22Rv1 (cell line): ENCODE measurements at regions not wholly inside any gene's neighbourhood (a gene's known extent, or its start where the extent isn't known, plus 50 kb on each side); places are given as distances from the start of the nearest gene placed in this dataset.

Experiments
- H3K27ac ChIP-seq: fragments of 450-650 bp; 2 replicates; pipeline ENCODE4 v1.5.1; 2017
- ZFX ChIP-seq: fragments of 450-650 bp; IDR thresholded peaks from 2 replicates; pipeline ENCODE4 v1.6.1; 2017; ENCODE audit warnings: antibody characterized with exemption, borderline replicate concordance
- TF ChIP-seq, protein P1 (sequence below): fragments of 450-650 bp; IDR thresholded peaks from 2 replicates; pipeline ENCODE4 v1.5.1; 2017; ENCODE audit warnings: mild to moderate bottlenecking

DNA sequence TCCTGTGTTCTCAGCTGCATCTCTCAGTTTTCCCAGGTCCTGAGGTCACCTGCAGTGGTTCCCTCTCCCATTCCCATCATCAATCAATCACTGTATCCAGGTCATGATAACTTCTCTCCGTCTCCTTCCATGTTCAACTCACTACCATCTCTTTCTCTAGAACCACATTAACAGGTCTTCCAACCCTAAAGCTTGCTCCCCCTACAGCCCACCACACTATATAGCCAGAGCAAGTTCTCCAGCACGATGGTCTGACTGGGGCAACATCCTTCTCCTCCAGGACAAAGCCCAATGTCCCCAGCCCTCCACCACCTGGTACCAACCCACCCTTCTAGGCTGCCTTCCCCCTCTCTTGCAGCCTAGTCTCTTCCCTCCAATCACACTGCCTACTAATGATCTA, 241.6 kb downstream of the CDK5RAP2 start:
- no peak for TF ChIP-seq ZFX
- TF ChIP-seq, protein P1, sequence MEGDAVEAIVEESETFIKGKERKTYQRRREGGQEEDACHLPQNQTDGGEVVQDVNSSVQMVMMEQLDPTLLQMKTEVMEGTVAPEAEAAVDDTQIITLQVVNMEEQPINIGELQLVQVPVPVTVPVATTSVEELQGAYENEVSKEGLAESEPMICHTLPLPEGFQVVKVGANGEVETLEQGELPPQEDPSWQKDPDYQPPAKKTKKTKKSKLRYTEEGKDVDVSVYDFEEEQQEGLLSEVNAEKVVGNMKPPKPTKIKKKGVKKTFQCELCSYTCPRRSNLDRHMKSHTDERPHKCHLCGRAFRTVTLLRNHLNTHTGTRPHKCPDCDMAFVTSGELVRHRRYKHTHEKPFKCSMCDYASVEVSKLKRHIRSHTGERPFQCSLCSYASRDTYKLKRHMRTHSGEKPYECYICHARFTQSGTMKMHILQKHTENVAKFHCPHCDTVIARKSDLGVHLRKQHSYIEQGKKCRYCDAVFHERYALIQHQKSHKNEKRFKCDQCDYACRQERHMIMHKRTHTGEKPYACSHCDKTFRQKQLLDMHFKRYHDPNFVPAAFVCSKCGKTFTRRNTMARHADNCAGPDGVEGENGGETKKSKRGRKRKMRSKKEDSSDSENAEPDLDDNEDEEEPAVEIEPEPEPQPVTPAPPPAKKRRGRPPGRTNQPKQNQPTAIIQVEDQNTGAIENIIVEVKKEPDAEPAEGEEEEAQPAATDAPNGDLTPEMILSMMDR, result no peak
- H3K27ac ChIP-seq, result no peak overlapping the region

DNA sequence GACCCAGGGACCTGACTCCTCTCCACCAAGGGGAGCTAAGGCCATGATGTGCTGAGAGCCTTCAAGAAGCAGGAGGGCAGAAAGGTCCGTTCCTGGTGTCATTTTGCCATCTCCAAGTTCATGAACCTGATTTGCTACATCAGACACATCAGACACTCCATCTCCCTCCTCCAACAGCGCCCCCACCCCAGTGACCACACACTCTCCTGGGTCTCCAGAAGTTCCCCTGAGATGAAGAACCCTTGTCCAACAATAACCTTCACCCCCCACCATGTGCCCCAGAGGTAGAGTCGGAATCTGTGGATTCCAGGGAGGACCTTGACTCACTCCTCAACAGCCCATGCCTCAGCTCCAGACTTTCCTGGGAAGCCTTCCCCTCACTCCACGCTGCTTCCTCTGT, 242.8 kb downstream of the CDK5RAP2 start:
- H3K27ac ChIP-seq, result no peak overlapping the region
- TF ChIP-seq ZFX, result no peak
- TF ChIP-seq, protein P1, result no peak

DNA sequence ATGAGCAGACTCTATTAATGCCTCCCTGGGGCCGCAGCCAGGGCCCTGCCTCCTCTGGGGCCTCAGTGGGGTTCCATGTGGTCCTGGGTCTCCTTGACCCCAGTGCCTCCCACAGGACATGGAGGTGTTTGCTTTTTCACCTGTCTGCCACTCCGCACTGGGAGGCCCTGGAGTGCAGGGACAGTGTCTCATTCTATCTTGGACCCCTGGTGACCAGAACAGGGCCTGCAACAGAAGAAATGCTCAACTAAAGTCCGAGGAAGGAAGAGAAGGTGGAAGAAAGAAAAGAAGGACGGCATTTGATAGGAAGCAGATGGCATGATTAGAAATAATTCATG, 243.2 kb downstream of the CDK5RAP2 start:
- TF ChIP-seq, protein P1, result no peak
- no peak overlapping the region for H3K27ac ChIP-seq

DNA sequence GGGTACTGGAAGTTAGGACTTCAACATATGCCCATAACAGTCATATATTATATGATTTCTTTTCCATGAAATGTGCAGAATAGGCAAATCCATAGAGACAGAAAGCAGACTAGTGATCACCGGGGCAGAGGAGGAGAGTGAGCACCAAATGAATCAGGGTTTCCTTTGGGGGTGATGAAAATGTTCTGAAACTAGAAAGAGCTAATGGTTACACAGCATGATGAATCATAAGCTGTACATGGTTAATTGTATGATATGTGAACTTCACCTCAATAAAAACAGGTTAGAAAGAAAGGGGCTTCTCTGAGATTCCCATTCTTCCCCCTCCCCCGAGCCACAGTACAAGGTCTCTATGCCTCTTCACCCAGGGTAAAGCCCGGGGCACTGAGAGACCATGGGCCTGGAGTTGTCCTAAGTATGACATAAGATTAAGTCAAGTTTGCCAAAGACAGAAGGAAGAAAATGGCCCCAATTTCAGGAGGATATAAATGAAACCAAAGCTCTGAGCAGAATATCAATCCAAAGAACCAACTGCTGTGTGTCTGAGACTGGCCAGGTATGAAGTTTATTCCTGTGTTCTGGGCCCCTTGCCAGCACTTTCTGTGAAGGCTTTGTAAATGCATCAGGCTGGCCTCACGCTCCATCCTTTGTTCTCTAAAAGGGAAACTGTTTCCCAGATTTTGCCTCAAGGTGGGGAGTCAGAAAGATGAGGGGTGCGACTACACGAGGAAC, 243.8 kb downstream of the CDK5RAP2 start:
- TF ChIP-seq ZFX, result no peak
- TF ChIP-seq, protein P1, result no peak
- H3K27ac ChIP-seq, result no peak overlapping the region

DNA sequence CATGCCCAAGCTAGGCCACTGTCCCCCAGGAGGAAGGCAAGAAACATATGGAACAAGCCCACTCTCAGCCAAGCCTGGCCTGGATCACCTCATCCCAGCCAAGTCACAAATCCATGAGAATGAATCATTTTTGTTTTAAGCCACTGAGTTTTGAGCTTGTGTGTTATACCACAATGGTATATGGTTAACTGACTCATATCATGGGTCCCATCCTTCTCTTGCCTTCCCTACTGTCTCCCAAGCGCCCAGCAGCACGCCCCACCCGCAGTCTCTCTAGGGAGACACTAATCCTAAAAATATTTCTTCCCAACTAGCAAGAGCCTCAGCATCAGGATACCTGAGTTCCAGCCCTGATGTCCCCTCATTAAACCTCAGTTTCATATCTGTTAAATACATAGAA, 248.1 kb downstream of the CDK5RAP2 start:
- TF ChIP-seq, protein P1, result no peak
- TF ChIP-seq ZFX, result no peak
- H3K27ac ChIP-seq, result no peak overlapping the region

DNA sequence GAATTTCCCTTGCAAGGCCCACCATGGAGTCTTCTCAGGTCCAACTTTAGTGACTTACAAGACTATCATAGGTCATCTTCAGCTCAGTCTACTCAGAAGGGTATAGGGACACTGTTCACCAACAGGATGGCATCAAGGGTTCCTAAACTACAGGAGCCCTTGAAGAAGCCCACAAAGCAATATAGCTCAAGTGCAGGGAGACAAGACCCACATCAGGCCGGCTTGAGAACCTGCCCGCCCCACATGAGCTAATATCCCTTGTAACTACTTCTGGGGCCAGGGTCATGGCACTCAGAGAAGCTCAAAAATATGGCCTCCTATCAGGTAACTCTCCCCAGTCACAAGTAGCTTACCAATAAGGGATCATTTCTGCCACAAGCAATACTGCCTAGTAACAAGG, 249.9 kb downstream of the CDK5RAP2 start:
- H3K27ac ChIP-seq, result no peak overlapping the region
- TF ChIP-seq ZFX, result no peak
- TF ChIP-seq, protein P1, result no peak

DNA sequence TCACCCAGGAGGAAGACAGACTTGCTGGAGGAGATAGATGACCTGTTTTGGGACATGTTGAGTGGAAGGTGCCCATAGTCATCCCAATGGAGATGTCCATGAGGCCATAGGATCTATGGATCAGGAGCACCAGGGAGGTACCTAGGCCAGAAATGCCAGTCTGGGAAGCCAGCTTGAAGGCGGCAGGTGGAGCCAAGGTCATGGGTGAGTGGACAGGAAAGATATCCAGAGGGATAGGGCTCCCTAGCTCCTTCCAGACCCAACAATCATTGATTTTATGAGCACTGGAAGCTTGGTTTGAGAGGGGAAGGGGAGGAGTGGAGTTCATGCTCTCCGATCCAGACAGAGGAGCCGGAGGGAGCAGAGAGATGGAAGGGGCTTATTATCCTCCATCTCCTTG, 252.6 kb downstream of the CDK5RAP2 start:
- no peak for TF ChIP-seq ZFX
- TF ChIP-seq, protein P1, result no peak
- no peak overlapping the region for H3K27ac ChIP-seq
